ENCODE measurements at regions not wholly inside any gene's neighbourhood (a gene's known extent, or its start where the extent isn't known, plus 50 kb on each side); places are given as distances from the start of the nearest gene placed in this dataset.

DNA sequence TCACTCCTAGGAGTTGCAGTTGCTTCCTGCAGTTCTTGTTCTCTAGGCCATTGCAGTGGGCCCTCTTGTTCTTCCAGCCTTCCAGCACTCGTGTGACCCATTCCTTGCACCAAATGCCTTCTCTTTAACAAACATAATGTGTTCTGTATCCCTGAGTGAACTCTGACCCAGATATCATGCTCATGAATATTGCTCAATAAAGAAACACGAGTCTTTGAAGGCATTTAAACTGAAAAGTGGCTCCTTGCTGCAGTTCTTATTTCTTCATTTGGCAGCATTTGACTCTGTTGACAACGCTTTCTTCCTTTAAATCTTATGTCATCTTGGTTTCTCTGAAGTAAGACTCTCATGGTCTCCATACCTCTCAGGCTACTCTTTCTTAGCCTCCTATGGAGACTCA, 100.7 kb upstream of the PDE4B start:
- TF ChIP-seq, protein P1, sequence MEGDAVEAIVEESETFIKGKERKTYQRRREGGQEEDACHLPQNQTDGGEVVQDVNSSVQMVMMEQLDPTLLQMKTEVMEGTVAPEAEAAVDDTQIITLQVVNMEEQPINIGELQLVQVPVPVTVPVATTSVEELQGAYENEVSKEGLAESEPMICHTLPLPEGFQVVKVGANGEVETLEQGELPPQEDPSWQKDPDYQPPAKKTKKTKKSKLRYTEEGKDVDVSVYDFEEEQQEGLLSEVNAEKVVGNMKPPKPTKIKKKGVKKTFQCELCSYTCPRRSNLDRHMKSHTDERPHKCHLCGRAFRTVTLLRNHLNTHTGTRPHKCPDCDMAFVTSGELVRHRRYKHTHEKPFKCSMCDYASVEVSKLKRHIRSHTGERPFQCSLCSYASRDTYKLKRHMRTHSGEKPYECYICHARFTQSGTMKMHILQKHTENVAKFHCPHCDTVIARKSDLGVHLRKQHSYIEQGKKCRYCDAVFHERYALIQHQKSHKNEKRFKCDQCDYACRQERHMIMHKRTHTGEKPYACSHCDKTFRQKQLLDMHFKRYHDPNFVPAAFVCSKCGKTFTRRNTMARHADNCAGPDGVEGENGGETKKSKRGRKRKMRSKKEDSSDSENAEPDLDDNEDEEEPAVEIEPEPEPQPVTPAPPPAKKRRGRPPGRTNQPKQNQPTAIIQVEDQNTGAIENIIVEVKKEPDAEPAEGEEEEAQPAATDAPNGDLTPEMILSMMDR (IDR thresholded peaks at IDR 0.05; ENCODE audit: low read length) = no peak
- no peak for TF ChIP-seq EZH2 (optimal IDR thresholded peaks at IDR 0.05; ENCODE audit: low read depth, low read length)
- TF ChIP-seq EZH2phosphoT487 (IDR thresholded peaks at IDR 0.05; ENCODE audit: low read length) = no peak

All from MM.1S (cell line).